HG03097 (cell line): ENCODE measurements at regions not wholly inside any gene's neighbourhood (a gene's known extent, or its start where the extent isn't known, plus 50 kb on each side); places are given as distances from the start of the nearest gene placed in this dataset.
"Not testable (repeated sequence)": the region's sequence is repeated elsewhere in the genome, so short reads cannot be mapped to it uniquely, and the experiment has no call there.

Experiments used
- ATAC-seq: cut with Tn5 transposase; IDR thresholded peaks from one replicate; pipeline ENCODE4 v1.9.1; 2021; ENCODE audit not compliant: unreplicated experiment, low FRiP score

DNA sequence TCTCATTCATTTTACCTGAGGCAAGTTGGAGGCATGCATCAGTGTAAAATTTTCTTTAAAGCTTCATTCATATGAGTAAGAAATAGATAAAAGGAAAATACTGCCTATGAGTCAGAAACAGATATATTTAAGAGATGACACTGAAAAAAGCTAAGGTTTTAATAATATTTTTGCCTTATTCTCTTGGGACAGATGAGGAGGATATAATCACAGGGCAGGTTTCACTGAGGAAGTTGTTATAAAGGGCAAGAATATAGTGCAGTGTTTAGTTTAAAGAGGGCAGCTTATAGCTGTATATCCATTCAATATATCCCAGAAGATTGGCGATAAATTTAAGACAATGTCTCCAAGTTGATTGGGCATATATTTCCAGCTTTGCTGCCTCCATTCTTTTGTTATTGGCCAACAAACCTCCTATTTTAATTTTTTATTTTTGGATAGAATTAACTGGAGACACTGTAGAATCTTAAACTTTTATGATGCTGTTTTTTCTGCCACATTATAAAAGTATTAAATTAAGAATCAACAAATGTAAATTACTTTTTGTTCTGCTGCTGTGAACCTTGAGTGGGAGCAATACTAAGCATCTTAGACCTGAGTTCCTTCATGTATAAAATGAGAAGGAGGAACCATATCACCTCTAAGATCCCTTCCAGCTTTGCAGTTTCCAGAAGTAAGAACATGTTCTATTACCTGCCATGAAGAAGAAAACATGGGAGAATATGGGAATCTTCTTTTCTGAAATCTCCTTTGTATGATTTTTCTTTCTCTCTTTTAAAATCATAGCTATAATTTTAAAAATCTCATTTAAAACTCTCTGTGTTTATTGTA is 171.6 kb downstream of the S1PR1 start:
- peak; percentile 21 for ATAC-seq

DNA sequence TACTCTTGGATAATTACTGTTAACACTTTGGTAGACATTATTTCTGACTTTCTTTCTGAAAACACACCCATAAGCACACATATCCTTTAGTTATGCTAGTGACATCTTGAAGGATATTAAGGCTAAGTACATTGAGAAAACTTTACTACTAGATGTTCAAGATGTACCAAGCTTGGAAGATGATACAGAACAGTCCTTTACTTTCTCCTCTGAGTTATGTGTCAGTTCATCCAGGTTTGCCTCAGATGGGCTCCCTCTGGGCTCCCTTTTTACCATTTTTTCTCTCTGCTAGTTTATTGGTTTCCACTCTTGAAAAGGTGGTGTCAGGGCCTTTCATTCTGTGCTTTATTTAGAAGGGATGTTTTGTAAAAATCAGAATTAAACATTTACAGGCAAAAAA is 172.3 kb downstream of the S1PR1 start:
- ATAC-seq = no peak

DNA sequence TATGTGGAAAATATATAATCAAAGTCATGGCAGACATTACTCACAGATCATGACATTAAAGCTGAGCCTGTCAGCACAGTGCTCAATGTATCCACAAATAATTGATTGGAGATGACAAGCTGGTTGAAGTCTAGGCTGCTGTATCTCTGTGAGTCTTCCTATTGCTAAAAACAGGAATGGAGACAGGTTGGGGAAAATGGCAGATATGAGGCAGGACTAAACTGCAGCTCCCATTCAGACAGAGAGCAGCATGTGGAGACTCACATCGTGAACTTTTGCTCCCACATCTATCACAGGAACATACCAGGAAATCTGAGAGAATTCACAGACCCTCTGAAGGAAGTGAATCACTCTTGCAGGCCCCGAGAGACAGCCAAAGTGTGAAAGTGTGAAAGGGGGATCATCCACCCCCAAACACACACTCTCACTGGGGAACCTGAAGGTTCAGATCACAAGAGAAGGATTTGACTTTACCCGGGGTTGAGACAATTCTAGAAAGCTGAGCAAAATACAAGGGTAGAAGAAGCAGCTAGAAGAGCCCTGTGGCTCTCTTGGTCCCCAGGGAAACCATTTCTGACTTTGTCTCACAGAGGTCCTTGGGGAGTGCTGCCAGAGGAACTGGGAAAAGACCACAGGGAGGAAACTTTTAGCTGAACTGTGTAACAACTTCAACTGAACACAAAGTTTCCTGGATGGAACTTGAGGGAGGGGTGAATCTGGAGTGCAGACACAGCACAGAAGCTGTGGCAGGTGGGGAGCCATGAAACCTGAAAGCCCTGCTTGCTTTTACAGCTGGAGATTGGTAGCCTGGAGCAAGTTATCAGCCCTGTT is 173.4 kb downstream of the S1PR1 start:
- peak; percentile 50 for ATAC-seq

DNA sequence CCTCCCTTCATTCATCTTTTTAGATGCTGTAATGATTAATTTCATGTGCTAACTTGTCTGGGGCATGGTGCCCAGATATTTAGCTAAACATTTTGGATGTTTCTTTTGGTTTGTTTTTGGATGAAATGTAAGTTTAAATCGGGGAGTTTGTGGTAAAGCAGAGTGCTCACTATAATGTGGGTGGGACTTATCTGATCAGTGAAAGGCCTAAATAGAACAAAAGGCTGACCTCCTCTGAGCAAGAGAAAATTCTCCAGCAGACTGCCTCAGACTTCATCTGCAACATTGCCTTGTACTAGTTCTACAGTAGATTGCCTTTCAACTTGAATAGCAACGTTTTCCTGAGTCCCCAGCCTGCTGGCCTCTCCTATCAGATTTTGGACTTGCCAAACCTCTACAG is 183.6 kb downstream of the S1PR1 start:
- ATAC-seq = no peak

DNA sequence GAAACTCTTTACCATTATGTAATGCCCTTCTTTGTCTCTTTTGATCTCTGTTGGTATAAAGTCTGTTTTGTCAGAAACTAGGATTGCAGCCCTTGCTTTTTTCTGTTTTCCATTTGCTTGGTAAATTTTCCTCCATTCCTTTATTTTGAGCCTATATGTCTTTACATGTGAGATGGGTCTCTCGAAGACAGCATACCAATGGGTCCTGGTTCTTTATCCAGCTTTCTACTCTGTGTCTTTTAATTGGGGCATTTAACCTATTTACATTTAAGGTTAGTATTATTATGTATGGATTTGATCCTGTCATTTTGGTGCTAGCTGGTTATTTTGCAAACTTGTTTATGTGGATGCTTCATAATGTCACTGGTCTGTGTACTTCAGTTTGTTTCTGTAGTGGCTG is 191.3 kb downstream of the S1PR1 start:
- not testable (repeated sequence) for ATAC-seq

DNA sequence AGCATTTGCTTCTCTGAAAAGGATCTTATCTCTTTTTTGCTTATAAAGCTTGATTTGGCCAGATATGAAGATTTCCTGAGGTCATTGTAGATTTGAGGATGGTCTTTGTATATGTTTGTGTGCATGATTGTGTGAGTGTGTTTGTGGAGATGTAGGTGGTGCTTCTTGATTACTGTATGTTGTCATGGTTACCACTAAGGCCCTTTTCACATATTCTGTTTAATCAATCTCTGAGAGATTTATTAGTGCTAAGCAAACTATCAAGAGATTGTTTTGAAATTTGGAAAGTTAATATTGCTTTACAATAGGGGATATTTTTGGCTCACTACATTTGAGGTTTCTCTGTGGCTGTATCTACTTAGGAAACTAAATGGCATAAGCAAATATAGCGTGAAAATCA is 191.7 kb downstream of the S1PR1 start:
- ATAC-seq = no peak

DNA sequence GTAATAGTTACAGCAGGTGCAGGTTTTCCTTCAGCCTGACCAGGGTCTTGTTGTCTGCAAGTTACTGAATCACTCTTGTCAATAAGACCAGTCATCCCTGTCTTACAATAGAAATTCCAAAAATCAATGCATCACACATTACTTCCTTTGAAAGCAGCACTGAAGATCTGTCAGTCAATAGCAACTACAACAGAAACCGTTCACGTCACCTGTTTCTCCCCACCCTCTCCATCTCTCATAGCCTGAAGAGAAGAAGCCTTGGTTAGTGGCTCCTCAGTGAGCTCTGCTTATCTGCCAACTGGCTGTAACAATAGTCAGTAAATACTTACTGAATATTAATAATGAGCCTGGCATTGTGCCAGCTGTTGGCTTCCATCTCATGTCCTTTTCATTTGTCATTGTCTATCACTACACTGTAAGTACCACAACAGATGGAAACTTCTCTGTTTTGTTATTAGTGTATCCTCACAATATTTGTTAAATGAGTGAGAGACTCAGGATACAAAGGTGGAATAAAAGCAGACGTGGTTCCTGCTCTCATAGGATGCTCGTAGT is 195.2 kb downstream of the S1PR1 start:
- ATAC-seq = peak; percentile 44

DNA sequence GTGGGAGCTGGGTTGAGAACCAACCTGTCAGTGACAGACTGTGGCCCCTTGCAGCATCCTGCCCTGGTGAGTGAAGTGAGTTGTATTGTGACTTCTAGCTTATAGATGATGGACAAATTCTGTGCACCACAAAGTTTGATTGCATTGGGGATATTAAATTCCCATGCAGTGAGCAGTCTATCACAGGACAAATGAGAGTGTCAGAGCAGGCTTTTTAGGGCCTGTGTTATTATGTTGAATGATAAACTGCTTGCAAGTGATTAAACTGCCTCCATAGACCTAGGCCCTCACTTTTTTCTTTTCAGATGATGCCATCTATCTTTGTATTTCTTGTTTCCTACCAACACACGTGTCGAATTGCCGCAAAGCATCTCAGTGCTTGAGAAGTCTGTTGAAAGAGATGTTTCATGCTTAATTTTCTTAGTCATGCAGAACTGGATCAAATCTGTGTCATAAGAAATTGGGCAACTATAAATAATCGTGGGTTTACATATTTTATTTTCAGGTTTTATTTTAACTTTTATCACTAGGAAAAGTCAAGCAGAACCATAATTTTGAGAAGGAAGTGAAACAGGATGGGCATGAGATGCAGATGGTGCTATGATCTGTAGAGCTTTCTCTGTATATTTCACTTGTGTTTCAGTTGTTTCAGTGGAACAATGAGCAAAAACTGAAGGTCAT is 199.2 kb downstream of the S1PR1 start:
- peak; percentile 62 for ATAC-seq

DNA sequence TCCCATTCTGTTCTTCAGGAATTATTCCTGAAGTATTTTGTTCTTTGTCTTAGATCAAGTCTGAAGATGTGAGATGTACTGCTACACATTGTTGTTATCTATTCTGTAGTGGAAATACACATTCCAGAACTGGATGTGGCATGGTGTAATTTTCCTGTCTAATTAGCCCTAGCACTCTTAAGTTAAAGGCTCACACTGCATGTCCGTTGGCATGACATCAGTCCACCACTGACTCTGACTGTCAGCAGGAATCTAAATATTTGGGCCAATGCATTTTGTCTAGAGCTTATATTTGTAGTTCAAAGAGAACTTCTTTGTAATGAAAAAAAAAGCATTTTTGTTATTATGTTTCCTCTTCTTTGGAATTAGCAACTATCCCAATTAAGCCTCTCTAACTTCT is 201.0 kb downstream of the S1PR1 start:
- no peak for ATAC-seq

DNA sequence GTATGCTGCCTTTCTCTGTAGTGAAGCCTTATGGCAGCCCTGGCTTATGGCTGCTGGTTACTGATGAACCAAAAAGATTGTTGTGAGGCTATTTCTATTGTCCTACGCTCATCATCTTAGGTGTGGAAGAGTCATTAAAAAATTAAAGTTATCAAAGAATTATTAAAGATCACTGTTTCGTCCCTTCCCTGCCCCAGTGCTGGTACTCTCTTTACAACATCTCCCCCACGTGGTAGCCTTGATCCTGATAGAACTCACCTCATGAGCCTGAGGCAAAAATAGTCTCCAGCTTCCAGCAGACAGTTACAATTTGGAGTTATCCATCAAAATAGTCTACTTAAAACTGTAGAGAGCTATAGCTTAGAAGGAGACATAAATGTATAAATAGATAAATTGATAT is 201.5 kb downstream of the S1PR1 start:
- ATAC-seq = peak; percentile 49

DNA sequence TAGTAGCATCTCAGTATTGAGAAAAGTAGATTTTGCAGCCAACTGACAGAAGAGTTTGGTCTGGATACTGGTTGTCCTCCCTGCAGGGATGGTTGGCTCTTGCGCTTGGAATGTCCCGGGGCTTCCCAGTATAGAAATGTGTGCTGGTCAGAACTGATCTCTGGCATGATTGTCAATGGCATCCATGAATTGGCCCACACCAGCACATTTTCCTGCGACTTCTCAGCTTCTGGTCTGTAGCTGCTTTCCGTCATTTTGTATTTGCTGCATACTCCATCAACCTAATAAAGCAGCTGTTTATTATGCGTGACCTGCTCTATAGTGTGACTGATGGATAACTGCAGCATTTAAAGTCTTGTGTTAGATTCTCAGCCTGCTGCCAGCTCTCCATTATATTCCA is 203.7 kb downstream of the S1PR1 start:
- no peak for ATAC-seq

DNA sequence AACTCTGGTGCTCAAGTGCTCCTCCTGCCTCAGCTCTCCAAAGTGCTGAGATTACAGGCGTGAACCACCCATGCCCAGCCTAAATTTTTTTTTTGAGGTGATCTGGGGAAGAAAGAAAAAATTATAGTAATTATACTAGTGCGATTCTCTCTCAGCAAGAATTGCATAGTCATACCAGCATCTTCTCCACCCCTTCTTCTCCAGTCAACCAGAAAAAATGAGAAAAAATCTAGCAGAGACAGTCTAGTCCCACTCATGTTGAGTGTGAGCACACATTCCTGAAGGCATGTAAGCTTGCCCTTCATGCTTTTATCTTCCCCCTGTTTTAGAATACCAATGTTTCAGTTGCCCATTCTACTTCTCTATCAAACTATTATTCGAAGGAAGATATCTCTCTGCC is 207.6 kb downstream of the S1PR1 start:
- no peak for ATAC-seq

DNA sequence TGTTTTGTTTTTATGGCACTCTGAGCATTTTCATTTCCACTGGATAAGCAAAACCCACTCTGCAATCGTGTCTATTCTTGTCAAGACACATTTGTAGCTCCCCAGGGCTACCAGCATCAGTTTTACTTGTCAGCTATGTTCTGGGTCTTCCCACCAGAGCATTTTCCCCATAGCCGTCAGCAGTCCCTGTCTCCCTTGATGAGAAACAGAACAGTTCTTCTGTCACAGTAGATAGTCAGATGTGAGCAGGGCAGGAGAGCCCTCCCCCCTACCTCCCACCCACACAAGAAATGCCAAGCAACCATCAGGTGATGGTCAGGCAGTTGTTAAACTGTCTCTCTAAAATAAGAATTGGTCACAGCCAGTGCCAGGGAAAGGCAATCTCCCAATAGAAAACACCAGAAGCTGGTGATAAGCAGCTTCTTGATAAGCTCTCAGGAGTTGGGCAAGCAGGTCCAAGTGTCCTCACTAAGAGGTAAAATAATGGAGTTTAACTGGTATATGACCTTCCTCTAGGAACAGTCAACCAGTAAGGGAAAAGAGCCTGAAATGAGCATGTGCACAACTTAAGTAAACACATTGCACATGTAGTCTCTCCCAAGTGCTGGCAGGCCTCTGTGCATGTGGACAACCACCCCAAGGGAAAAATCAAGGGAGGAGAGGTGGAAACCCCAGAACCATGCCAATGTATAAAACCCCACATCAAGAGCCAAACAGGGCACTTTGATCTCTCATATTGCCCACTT is 208.2 kb downstream of the S1PR1 start:
- no peak for ATAC-seq

DNA sequence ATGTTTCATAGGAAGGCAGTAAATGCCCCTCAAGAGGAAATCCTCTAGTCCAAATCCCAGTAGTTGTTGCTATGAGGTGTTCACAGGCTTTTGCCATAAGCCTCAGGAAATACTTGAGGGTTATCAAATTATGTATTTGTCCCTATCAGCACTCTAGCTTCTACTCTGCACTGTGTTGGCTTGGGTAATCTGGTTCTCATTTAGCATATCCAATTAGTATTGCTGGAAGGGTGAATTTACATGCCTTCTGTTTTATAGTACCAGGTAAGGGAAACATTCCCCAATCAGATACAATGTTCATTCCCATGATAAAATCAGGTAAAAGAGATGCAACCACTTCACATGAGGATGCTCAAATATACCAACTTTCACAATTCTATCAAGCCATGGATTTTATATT is 211.2 kb downstream of the S1PR1 start:
- ATAC-seq = no peak

DNA sequence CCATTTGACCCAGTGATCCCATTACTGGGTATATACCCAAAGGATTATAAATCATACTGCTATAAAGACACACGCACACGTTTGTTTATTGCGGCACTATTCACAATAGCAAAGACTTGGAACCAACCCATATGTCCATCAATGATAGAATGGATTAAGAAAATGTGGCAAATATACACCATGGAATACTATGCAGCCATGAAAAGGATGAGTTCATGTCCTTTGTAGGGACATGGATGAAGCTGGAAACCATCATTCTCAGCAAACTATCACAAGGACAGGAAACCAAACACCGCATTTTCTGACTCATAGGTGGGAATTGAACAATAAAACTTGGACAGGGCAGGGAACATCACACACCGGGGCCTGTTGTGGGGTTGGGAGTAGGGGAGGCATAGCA is 213.9 kb downstream of the S1PR1 start:
- not testable (repeated sequence) for ATAC-seq

DNA sequence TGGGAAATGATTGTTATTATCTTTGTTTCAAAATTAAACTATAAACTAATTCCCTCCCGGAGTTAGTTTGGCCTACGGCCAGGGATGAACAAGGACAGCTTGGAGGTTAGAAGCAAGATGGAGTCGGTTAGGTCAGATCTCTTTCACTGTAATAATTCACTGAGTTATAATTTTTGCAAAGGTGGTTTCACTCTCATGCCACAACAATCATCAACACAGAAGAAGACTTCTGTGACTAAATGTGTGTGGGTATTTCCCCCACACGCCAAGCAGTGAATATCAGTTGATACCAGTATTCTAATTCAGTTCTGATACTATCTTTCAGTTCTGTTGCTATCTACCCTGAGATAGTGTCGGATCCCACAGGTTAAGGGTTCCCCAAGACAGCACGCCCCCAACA is 215.1 kb downstream of the S1PR1 start:
- peak; percentile 66 for ATAC-seq

DNA sequence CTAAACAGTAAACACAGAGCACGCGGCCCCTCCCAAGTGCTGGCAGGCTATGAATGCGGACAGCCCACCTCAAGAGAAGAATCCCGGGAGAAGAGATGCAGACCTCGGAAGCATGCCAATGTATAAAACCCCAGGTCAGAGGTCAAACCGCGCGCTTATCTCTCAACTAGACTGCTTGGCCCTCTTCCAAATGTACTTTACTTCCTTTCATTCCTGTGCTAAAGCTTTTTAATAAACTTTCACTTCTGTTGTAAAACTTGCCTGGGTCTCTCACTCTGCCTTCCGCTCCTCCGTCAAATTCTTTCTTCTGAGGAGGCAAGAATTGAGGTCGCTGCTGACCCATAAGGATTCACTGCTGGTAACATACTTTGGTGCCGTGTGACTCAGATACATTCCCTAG is 216.0 kb downstream of the S1PR1 start:
- no peak for ATAC-seq

DNA sequence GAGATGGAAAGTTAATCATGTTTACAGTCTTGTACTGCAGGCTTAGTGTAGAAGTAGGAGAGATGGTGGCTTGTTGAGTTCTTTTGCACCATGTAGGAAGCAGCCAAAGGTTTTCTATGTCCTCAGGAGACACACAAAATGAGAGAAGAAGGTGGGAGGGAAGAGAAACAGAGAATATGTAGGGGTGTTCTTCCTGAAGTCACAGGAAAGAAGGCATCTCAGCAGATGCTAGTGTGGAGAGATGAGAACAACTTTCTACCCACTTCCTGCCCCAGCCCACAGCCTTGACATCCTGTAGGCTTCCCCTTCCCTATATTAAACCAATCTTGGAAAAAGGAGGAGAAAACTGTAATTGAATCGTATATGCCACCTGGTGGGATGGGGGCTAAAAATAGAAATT is 217.0 kb downstream of the S1PR1 start:
- no peak for ATAC-seq

DNA sequence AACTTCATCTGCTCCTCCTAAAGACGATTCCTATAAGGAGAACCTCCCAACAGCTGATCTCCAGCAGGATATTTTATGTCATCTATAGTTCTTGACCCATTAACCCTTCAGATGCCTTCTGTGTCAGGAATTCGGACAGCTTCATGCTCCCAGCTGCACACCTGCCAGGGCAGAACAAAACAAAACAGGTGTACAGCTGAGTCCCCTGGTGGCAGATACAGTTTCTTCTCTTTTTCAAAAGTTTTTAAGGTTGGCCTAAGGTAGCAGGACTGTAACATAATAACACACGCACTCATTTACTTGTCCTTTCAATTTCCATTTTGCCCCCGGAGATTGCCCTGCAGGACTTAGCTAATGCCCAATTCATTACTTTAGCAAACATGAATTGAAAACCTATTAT is 218.3 kb downstream of the S1PR1 start:
- no peak for ATAC-seq

DNA sequence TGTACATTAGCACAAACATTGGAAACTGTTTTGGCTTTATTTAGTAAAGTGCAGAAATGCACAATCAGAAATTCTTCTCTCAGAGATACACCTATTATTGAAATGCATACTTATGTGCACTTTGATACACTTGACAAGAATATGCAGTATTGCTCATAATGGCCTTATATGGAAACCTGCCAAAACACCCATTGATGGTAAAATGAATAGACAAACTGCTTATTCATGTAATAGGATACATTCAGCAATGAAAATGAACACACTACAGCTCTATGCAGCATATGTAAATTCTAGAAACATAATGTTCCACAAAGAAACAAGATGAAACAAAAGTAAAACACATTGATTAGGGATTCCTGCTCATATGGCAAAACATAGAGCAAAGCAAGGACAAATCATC is 223.9 kb downstream of the S1PR1 start:
- no peak for ATAC-seq
